HG02973 (cell line): ENCODE measurements at regions not wholly inside any gene's neighbourhood (a gene's known extent, or its start where the extent isn't known, plus 50 kb on each side); places are given as distances from the start of the nearest gene placed in this dataset.
"Not testable (repeated sequence)": the region's sequence is repeated elsewhere in the genome, so short reads cannot be mapped to it uniquely, and the experiment has no call there.

ENCODE experiments used
- ATAC-seq: cut with Tn5 transposase; IDR thresholded peaks from one replicate; pipeline ENCODE4 v1.9.1; 2021; ENCODE audit warnings: moderate library complexity; ENCODE audit not compliant: unreplicated experiment

DNA sequence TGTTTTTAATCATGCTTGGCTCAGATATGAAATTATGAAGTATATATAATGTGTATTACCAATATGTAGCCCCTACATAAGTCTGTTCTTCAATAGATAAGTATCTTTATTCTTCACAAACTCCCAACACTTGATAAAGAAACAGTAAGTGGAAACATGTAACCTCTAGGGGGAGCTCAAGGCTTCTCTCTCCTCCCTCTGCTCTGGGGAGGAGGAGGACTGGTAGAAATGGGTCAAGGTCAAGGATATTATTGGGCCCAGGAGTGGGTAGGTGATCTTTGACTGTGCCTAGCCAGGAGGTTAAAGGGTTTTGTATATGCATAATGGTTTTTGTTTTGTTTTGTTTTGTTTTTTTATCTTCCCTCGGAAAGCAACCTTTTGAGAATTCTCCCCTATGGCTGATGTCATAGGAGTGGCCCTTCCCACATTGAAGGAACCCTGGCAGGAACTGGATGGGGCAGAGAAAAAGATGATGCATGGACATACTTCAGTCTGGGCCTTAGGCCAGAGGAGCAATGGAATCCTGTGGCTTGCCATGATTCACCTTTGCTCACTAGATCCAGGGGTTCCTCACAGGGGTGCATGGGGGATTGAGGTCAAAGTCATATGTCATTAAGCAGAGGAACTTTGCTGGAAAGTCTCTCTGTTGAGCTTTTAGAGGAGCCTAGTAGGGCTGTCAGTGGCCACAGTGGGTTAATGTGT, 460.3 kb downstream of the MID1IP1 start:
- no peak for ATAC-seq

- no peak for ATAC-seq
These were observed 461.4 kb downstream of the MID1IP1 start for GRCh38 chrX:39262641-39263040.

- no peak for ATAC-seq
These were observed 462.8 kb downstream of the MID1IP1 start for GRCh38 chrX:39264023-39264422.

DNA sequence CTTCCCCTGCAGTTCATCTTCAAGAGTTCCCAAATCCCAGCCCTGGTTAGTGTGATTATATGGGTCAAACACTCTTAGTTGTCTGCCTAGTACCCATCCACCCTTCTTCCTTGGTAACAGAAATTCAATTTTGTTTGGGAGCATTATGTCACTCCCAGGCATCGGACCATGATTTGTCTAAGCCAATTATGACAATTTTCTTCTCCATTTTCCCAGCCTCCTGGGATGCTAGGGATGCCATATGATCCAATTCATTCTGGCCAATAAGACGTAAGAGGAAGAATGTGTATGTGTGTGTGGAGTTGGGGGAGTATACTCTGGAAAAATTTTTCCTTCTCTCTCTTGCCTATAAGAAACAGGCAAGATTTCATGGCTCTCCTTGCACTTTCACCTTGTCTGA, 465.9 kb downstream of the MID1IP1 start:
- no peak for ATAC-seq

GRCh38 chrX:39268207-39268606, 466.9 kb downstream of the MID1IP1 start:
- ATAC-seq = no peak

DNA sequence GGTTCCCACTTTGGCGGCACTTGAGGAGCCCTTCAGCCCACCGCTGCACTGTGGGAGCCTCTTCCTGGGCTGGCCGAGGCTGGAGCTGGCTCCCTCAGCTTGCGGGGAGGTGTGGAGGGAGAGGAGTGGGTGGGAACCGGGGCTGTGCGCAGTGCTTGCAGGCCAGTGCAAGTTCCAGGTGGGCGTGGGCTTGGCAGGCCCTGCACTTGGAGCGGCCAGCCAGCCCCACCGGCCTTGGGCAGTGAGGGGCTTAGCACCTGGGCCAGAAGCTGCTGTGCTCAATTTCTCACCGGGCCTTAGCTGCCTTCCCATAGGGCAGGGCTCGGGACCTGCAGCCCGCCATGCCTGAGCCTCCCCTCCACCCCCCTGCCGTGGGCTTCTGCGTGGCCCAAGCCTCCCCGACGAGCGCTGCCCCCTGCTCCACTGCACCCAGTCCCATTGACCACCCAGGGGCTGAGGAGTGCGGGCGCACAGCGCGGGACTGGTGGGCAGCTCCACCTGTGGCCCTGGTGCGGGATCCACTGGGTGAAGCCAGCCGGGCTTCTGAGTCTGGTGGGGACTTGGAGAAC, 474.3 kb downstream of the MID1IP1 start:
- no peak for ATAC-seq

DNA sequence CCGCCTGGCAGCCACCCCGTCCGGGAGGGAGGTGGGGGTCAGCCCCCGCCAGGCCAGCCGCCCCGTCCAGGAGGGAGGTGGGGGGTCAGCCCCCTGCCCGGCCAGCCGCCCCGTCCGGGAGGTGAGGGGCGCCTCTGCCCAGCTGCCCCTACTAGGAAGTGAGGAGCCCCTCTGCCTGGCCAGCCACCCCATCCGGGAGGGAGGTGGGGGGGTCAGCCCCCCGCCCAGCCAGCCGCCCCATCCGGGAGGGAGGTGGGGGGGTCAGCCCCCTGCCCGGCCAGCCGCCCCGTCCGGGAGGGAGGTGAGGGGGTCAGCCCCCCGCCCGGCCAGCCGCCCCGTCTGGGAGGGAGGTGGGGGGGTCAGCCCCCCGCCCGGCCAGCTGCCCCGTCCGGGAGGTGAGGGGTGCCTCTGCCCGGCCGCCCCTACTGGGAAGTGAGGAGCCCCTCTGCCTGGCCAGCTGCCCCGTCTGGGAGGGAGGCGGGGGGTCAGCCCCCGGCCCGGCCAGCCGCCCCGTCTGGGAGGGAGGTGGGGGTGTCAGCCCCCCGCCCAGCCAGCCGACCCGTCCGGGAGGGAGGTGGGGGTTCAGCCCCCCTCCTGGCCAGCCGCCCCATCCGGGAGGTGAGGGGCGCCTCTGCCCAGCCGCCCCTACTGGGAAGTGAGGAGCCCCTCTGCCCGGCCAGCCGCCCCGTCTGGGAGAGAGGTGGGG, 476.6 kb downstream of the MID1IP1 start:
- not testable (repeated sequence) for ATAC-seq

- no peak for ATAC-seq
These were observed 482.0 kb downstream of the MID1IP1 start for GRCh38 chrX:39283239-39283638.

- ATAC-seq = no peak
These were observed 487.3 kb downstream of the MID1IP1 start for GRCh38 chrX:39288592-39288991.

DNA sequence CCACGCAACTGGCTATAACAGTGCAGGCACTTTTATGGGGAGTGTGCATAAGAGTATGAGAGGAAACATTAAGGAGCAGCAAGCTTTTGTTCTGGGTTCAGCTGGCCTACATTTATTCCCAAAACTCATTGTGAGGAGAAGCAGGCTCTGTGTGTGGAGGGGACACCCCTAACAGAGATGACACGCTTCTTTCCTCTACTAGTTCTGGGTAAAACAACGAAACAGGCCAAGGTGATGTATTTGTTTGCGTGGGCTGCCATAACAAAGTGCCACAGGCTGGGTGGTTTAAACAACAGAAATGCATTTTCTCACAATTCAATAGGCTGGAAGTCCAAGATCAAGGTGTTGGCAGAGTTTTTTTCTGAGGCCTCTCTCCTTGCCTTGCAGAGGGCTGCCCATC, 488.6 kb downstream of the MID1IP1 start:
- no peak for ATAC-seq

GRCh38 chrX:39293203-39293602, 491.9 kb downstream of the MID1IP1 start:
- ATAC-seq = no peak

- ATAC-seq = no peak
These were observed 495.2 kb downstream of the MID1IP1 start for GRCh38 chrX:39296472-39296871.

GRCh38 chrX:39298821-39299220, 497.6 kb downstream of the MID1IP1 start:
- ATAC-seq = no peak

DNA sequence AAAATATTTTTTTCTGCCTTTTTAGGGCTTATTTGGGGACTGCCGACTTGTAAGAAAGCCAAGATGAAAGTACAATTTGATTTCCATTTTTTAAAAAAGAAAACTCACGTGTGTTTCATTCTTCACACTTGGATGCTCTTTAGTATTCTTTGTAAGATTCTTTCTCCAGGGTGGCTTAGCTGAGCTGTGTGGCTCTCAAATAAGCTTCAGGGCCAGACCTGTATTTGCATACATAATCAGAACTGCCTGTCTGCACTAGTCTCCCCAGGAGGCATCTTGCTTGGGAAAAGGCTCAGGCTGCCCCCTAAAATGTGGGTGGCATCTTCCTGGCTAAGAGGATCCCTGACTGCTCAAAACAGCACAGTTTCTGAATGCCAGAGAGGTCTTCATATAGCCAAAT, 498.4 kb downstream of the MID1IP1 start:
- ATAC-seq = no peak

DNA sequence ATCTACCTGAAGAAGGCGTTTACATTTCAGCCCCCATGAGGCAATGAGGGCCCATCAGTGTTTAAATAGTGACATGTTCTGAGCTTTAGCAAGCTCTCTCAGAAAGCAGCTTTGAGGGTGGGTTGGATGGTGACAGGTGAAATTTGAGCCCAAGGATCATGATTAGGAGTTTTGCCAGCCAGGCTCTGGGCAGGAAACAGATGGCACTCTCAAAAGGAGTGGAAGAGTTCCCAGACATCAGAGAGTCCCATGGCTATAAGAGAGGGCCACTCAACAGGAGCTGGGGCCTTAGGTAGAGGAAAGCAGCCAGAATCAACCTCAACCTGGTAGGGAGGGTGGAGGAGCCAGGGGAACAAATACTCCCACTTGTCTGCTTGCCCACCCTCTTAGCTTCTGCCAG, 499.8 kb downstream of the MID1IP1 start:
- no peak for ATAC-seq

- ATAC-seq = no peak
These were observed 501.6 kb downstream of the MID1IP1 start for GRCh38 chrX:39302838-39303237.

- ATAC-seq = no peak
These were observed 503.5 kb downstream of the MID1IP1 start for GRCh38 chrX:39304746-39305145.

DNA sequence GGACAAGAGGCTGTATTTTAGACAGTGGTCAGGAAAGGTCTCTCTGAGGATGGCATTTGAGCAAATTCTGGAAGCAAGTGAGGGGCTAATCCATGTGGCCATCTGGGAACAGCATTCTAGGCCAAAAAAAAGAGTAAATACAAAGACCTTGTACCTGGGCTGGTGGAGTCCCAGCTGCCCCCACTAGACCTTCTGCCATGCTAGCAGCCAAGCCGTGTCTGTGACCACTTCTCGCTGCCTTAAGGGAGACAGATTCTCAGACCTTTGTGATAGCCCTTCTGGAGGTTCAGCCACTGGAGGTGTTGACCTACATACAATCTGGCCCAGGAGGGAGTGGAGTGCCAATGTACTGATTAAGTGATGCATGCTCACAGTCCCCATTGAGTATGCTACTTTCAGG, 506.2 kb downstream of the MID1IP1 start:
- no peak for ATAC-seq

DNA sequence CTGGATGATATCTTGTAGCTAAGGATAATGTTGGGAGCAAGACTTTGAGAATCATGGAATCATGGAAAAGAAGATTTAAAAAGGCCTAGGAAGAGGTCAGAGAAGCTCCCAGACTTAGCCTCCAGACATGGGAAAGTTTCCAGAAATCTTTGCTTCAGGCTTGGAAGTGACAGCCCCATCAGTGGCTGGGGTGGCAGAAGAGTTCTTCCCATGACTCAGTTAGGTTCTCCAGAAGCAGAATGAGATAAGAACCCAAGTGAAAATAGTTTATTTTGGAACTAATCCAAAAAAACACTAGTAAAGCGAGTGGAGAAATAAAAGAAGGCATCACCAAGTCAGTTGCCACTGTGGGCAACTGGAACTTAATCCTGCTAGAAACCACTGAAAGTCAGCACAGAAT, 506.9 kb downstream of the MID1IP1 start:
- ATAC-seq = no peak

DNA sequence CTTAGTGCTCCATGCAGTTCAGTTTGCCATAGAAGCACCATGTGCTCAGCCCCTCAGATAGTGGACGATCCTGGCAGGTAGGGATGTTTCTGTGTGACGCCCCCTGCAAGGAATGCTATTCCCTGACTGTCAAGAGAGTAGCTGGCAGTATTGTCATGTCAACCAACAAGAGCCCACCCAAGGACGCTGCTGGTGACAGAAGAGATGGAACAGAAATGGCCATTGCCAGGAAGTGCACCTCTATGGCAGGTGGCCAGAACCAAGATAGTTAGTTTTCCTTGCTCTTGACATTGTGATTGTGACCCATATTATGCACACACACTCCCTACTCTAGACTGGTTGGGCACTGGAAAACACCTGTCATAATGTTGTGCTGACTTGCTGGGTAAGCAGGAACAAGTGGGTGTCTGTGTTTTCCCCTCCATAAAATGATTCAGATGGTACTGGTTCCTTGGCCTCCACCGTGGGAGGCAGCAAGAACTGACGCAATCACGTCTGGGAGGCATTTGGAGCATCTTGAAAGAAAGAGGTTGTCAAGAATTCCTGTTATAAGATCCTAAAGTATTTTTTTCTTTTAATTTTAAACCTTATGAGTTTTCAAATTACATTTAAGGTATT, 507.9 kb downstream of the MID1IP1 start:
- no peak for ATAC-seq

DNA sequence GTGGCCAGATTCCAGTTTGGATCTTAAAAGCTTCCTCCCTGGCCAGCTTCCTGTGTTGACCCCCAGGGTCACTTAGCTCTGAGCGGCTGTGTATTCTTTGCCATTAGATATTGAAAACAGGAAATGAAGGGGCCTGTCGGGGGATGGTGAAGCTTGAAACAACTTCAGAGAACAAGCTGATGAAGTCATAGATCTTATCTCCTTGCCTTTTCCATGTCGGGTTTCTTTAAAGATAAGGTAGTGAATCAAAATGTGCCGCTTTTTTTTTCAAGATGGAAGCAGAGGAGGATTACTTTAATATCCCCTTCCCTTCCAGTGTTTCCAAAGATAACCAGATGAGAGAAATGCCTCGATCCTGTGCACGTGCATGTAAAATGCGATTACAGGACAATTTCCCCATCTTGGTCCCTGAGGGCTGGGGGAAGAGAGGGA, 508.5 kb downstream of the MID1IP1 start:
- no peak for ATAC-seq

DNA sequence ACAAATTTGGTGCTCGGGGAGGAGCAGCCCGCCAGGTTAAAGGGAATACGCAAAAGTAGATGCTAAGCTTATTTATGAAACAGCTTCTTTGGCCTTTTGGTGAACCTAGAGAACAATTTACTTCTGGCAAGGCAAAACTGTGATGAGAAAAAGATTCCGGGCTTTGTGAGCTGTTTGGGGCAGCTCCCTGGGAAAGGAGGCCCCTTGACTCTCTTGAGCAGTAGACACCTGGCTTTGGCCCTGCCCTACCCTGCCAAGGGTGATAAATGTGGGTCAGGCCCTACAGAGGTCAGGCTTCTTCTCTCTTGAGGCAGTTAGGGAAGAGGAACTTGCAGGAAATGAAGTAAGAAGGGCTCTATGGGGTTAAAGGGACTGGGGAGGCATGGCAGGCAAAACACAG, 509.6 kb downstream of the MID1IP1 start:
- ATAC-seq = no peak
